ENCODE measurements at regions not wholly inside any gene's neighbourhood (a gene's known extent, or its start where the extent isn't known, plus 50 kb on each side); places are given as distances from the start of the nearest gene placed in this dataset.

DNA sequence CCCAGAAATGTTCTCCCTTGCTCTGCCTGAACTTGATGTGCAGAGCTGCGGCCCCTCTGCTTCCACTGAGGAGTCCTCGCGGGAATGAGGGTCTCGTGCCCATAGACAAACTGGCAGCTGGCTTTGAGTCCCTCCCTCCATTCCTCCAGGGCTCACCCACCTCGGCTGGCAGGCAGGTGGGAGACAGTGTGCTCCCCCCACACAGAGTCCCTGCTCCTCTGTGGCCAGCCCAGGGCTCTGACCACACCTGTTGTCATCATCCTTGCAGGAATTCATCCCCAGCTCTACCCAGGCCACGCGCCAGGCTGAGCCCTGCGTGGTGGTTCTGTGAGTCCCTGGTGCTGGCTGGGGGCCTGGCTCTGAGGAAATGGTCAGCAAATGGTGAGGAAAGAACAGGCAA, 521.9 kb downstream of the TBC1D22A start:
- no peaks in the 10 kb centered on the region for H3K9me3 ChIP-seq (ENCODE audit: control insufficient read depth in 1 of 2, insufficient read depth in 1 of 2, low read depth in 1 of 2, low read length in 2 of 2)
- CTCF ChIA-PET = no interaction called here
- RAD21 ChIA-PET (ENCODE audit: low non-redundant PET in 1 of 2, low total read pairs in 2 of 2, uncharacterized antibody in 2 of 2, unreplicated experiment in 2 of 2) = no interaction called here
- peaks cover 0 to 5% of the 10 kb centered on the region in 2 experiments; a peak in 1 of 4 replicates for H3K4me1 ChIP-seq (ENCODE audit: control insufficient read depth in 1 of 2, insufficient read depth in 2 of 2, low read length in 2 of 2)
- no peaks in the 10 kb centered on the region for H3K36me3 ChIP-seq (ENCODE audit: control insufficient read depth in 1 of 2, insufficient read depth in 2 of 2, low read length in 2 of 2)
- H3K4me2 ChIP-seq (ENCODE audit: low read length) = no peak overlapping the region
- no peak overlapping the region for H3K9ac ChIP-seq (ENCODE audit: low read length)
- no peaks in the 10 kb centered on the region for H3K79me2 ChIP-seq (ENCODE audit: insufficient read depth, low read length)
- no peak overlapping the region for H2AFZ ChIP-seq (ENCODE audit: low read depth, low read length, poor library complexity, severe bottlenecking)
- no TSS peak for BruUV-seq (replicated peaks)
- TF ChIP-seq YY1 (IDR thresholded peaks at IDR 0.05; ENCODE audit: extremely low read depth, insufficient replicate concordance, low read depth, low read length) (no peak), SRF (IDR thresholded peaks at IDR 0.05; ENCODE audit: low read depth) (no peak), ELF1 (IDR thresholded peaks at IDR 0.05; ENCODE audit: borderline replicate concordance, low read depth) (no peak), POLR2A (IDR thresholded peaks at IDR 0.05; ENCODE audit: borderline replicate concordance, extremely low read depth, insufficient read depth, insufficient read length) (no peak), POLR2AphosphoS5 (IDR thresholded peaks at IDR 0.05; ENCODE audit: low read depth, low read length) (no peak), EZH2 (IDR thresholded peaks at IDR 0.05) (no peak), ATF3 (IDR thresholded peaks at IDR 0.05) (no peak), CEBPB (IDR thresholded peaks at IDR 0.05; ENCODE audit: low read depth) (no peak), FOSL1 (IDR thresholded peaks at IDR 0.05; ENCODE audit: low read depth) (no peak), EGR1 (IDR thresholded peaks at IDR 0.05; ENCODE audit: low read depth) (no peak), JUND (IDR thresholded peaks at IDR 0.05) (no peak), RAD21 (IDR thresholded peaks at IDR 0.05; ENCODE audit: low read depth) (no peak), SIN3A (IDR thresholded peaks at IDR 0.05; ENCODE audit: low read depth) (no peak), ZNF274 (IDR thresholded peaks at IDR 0.05; ENCODE audit: low read depth, low read length) (no peak), SP1 (IDR thresholded peaks at IDR 0.05; ENCODE audit: low read depth) (no peak), CBX3 (IDR thresholded peaks at IDR 0.05; ENCODE audit: low read depth) (no peak), TCF7L2 (IDR thresholded peaks at IDR 0.05; ENCODE audit: borderline replicate concordance, extremely low read depth, insufficient read depth, insufficient read length) (no peak)
- TF ChIP-seq, protein P1, sequence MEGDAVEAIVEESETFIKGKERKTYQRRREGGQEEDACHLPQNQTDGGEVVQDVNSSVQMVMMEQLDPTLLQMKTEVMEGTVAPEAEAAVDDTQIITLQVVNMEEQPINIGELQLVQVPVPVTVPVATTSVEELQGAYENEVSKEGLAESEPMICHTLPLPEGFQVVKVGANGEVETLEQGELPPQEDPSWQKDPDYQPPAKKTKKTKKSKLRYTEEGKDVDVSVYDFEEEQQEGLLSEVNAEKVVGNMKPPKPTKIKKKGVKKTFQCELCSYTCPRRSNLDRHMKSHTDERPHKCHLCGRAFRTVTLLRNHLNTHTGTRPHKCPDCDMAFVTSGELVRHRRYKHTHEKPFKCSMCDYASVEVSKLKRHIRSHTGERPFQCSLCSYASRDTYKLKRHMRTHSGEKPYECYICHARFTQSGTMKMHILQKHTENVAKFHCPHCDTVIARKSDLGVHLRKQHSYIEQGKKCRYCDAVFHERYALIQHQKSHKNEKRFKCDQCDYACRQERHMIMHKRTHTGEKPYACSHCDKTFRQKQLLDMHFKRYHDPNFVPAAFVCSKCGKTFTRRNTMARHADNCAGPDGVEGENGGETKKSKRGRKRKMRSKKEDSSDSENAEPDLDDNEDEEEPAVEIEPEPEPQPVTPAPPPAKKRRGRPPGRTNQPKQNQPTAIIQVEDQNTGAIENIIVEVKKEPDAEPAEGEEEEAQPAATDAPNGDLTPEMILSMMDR (IDR thresholded peaks at IDR 0.05 in 2 of 3, conservative IDR thresholded peaks at IDR 0.05 in 1 of 3; ENCODE audit: borderline replicate concordance in 1 of 3, insufficient read depth in 1 of 3, low read depth in 2 of 3, low read length in 2 of 3) = no peak
- TF ChIP-seq, protein P2, sequence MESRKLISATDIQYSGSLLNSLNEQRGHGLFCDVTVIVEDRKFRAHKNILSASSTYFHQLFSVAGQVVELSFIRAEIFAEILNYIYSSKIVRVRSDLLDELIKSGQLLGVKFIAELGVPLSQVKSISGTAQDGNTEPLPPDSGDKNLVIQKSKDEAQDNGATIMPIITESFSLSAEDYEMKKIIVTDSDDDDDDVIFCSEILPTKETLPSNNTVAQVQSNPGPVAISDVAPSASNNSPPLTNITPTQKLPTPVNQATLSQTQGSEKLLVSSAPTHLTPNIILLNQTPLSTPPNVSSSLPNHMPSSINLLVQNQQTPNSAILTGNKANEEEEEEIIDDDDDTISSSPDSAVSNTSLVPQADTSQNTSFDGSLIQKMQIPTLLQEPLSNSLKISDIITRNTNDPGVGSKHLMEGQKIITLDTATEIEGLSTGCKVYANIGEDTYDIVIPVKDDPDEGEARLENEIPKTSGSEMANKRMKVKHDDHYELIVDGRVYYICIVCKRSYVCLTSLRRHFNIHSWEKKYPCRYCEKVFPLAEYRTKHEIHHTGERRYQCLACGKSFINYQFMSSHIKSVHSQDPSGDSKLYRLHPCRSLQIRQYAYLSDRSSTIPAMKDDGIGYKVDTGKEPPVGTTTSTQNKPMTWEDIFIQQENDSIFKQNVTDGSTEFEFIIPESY (IDR thresholded peaks at IDR 0.05; ENCODE audit: extremely low read depth, insufficient replicate concordance, low read length) = no peak
- TF ChIP-seq, protein P3, sequence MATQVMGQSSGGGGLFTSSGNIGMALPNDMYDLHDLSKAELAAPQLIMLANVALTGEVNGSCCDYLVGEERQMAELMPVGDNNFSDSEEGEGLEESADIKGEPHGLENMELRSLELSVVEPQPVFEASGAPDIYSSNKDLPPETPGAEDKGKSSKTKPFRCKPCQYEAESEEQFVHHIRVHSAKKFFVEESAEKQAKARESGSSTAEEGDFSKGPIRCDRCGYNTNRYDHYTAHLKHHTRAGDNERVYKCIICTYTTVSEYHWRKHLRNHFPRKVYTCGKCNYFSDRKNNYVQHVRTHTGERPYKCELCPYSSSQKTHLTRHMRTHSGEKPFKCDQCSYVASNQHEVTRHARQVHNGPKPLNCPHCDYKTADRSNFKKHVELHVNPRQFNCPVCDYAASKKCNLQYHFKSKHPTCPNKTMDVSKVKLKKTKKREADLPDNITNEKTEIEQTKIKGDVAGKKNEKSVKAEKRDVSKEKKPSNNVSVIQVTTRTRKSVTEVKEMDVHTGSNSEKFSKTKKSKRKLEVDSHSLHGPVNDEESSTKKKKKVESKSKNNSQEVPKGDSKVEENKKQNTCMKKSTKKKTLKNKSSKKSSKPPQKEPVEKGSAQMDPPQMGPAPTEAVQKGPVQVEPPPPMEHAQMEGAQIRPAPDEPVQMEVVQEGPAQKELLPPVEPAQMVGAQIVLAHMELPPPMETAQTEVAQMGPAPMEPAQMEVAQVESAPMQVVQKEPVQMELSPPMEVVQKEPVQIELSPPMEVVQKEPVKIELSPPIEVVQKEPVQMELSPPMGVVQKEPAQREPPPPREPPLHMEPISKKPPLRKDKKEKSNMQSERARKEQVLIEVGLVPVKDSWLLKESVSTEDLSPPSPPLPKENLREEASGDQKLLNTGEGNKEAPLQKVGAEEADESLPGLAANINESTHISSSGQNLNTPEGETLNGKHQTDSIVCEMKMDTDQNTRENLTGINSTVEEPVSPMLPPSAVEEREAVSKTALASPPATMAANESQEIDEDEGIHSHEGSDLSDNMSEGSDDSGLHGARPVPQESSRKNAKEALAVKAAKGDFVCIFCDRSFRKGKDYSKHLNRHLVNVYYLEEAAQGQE (IDR thresholded peaks at IDR 0.05; ENCODE audit: low read depth) = no peak
- no peak overlapping the region for H3K4me3 ChIP-seq (replicated peaks in 1 of 2; ENCODE audit: low read depth in 1 of 2, low read length in 2 of 2)
- POLR2A ChIA-PET = no interaction called here
- H4K20me1 ChIP-seq (ENCODE audit: insufficient read depth) = no peaks in the 10 kb centered on the region
- ATAC-seq (no peak), DNase-seq (ENCODE audit: low read depth, low spot score) (no peak)
- no peaks in the 10 kb centered on the region for H3K9me2 ChIP-seq (ENCODE audit: insufficient read depth)
- intact Hi-C loops (cut with micrococcal nuclease) = no loop called here
- peaks cover 7% of the 10 kb centered on the region; the same call in 1 of the 2 replicates for H3K27me3 ChIP-seq (ENCODE audit: insufficient read depth, low read length)
- no peak overlapping the region for H3K27ac ChIP-seq (ENCODE audit: low read depth, low read length)
